Peyer's patch (tissue), 4 donors: ENCODE measurements at regions not wholly inside any gene's neighbourhood (a gene's known extent, or its start where the extent isn't known, plus 50 kb on each side); places are given as distances from the start of the nearest gene placed in this dataset.
"Not testable (repeated sequence)": the region's sequence is repeated elsewhere in the genome, so short reads cannot be mapped to it uniquely, and the experiment has no call there.

Experiments
- CTCF ChIP-seq, 6 experiments: fragments of 450-650 bp in 4 of 6; fragments of 200-600 bp in 2 of 6; sonication (generic) in 1 of 6; IDR thresholded peaks; one replicate each; pipeline ENCODE4 v1.5.1; 2017 to 2019; ENCODE audit warnings: antibody characterized with exemption in 6 of 6, mild to moderate bottlenecking in 3 of 6, moderate library complexity in 1 of 6
- POLR2A ChIP-seq, 2 donors: fragments of 450-650 bp; IDR thresholded peaks; one replicate each; pipeline ENCODE4 v1.5.1; 2017; ENCODE audit warnings: antibody characterized with exemption in 2 of 2, mild to moderate bottlenecking in 2 of 2, moderate library complexity in 2 of 2

- TF ChIP-seq CTCF, POLR2A (IDR thresholded peaks at IDR 0.05): not testable (repeated sequence)
Measured at GRCh38 chr13:83439464-83439863, 442.8 kb downstream of the SLITRK1 start.
